Right lobe of liver (tissue), 4 donors: ENCODE measurements at regions not wholly inside any gene's neighbourhood (a gene's known extent, or its start where the extent isn't known, plus 50 kb on each side); places are given as distances from the start of the nearest gene placed in this dataset.

ENCODE experiments used
- POLR2A ChIP-seq: fragments of 450-650 bp; IDR thresholded peaks from one replicate; pipeline ENCODE4 v1.6.1; 2017; ENCODE audit warnings: antibody characterized with exemption, mild to moderate bottlenecking
- TF ChIP-seq, protein P1 (sequence below), 4 donors: fragments of 200-600 bp in 3 of 4; fragments of 450-650 bp in 1 of 4; IDR thresholded peaks; one replicate each; pipeline versions ENCODE4 v1.5.1 to v1.8.0; 2016 to 2022; ENCODE audit warnings: antibody characterized with exemption in 4 of 4, mild to moderate bottlenecking in 2 of 4
- donor health status: DM: no; HTN: no; CAD: no.
- donor health status: DM: no; HTN: no; CAD: no.
- donor health status: DM: no; HTN: yes; CAD: no.

DNA sequence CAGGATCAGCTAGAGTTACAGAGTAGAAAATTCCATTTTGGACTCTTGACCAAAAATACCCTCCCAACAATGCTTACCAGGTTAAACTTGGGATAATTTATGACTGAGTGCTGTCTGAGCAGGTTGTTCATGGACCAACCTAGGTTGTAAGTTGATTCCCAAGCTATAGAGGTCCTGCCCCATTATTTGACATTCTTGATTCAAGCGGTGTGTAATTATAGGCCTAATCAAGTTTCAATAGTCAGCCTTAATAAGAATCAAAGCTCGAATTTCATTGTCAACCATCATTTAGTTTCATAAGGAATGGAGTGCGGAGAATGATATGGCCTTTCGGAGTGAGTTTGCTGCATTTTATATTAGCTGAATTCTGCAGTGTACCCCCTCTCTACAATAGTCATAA lies 152.8 kb upstream of the FIGN start:
- TF ChIP-seq, protein P1, sequence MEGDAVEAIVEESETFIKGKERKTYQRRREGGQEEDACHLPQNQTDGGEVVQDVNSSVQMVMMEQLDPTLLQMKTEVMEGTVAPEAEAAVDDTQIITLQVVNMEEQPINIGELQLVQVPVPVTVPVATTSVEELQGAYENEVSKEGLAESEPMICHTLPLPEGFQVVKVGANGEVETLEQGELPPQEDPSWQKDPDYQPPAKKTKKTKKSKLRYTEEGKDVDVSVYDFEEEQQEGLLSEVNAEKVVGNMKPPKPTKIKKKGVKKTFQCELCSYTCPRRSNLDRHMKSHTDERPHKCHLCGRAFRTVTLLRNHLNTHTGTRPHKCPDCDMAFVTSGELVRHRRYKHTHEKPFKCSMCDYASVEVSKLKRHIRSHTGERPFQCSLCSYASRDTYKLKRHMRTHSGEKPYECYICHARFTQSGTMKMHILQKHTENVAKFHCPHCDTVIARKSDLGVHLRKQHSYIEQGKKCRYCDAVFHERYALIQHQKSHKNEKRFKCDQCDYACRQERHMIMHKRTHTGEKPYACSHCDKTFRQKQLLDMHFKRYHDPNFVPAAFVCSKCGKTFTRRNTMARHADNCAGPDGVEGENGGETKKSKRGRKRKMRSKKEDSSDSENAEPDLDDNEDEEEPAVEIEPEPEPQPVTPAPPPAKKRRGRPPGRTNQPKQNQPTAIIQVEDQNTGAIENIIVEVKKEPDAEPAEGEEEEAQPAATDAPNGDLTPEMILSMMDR (IDR thresholded peaks at IDR 0.05) = no peak
- no peak for TF ChIP-seq POLR2A
